PFSK-1 (cell line): ENCODE measurements at regions not wholly inside any gene's neighbourhood (a gene's known extent, or its start where the extent isn't known, plus 50 kb on each side); places are given as distances from the start of the nearest gene placed in this dataset.

Experiments used
- FOXP2 ChIP-seq: optimal IDR thresholded peaks from 2 replicates; pipeline ENCODE3; 2011; ENCODE audit warnings: borderline replicate concordance, control low read depth, inconsistent platforms; ENCODE audit not compliant: insufficient read depth; ENCODE audit errors: extremely low read length, extremely low read depth
- POLR2AphosphoS5 ChIP-seq: IDR thresholded peaks from 2 replicates; pipeline ENCODE4 v1.6.1; 2012; ENCODE audit warnings: low read depth, mild to moderate bottlenecking, control low read depth, low read length, moderate library complexity
- REST ChIP-seq, 2 experiments: IDR thresholded peaks; 2 replicates each; pipeline versions ENCODE4 v1.6.1 to v1.8.0; 2011 to 2012; ENCODE audit warnings: low read depth in 2 of 2, low read length in 2 of 2, control low read depth in 1 of 2, inconsistent platforms in 1 of 2, mild to moderate bottlenecking in 1 of 2, moderate library complexity in 1 of 2; ENCODE audit not compliant: insufficient read depth in 1 of 2
- SIN3A ChIP-seq: IDR thresholded peaks from 2 replicates; pipeline ENCODE4 v1.6.1; 2012; ENCODE audit warnings: mild to moderate bottlenecking, low read length, moderate library complexity, borderline replicate concordance; ENCODE audit not compliant: insufficient read depth
- TAF1 ChIP-seq: IDR thresholded peaks from 2 replicates; pipeline ENCODE4 v1.6.1; 2012; ENCODE audit warnings: low read length, control low read depth, borderline replicate concordance; ENCODE audit not compliant: insufficient read depth

- no peak for TF ChIP-seq REST (IDR thresholded peaks at IDR 0.05; ENCODE audit: insufficient read depth in 1 of 2, low read depth in 2 of 2, low read length in 2 of 2)
These were observed 325.3 kb downstream of the CXXC4 start for GRCh38 chr4:104169437-104169836.

GRCh38 chr4:104166749-104167148 lies 327.9 kb downstream of the CXXC4 start:
- no peak for TF ChIP-seq FOXP2
- no peak for TF ChIP-seq POLR2AphosphoS5
- TF ChIP-seq REST (IDR thresholded peaks at IDR 0.05; ENCODE audit: insufficient read depth in 1 of 2, low read depth in 2 of 2, low read length in 2 of 2): no peak
- TF ChIP-seq TAF1: no peak
- TF ChIP-seq SIN3A: no peak

GRCh38 chr4:104163820-104164219 lies 330.9 kb downstream of the CXXC4 start:
- no peak for TF ChIP-seq TAF1
- no peak for TF ChIP-seq POLR2AphosphoS5
- TF ChIP-seq SIN3A: no peak
- no peak for TF ChIP-seq REST (IDR thresholded peaks at IDR 0.05; ENCODE audit: insufficient read depth in 1 of 2, low read depth in 2 of 2, low read length in 2 of 2)
- TF ChIP-seq FOXP2: no peak

- TF ChIP-seq REST (IDR thresholded peaks at IDR 0.05; ENCODE audit: insufficient read depth in 1 of 2, low read depth in 2 of 2, low read length in 2 of 2) (no peak), TAF1 (no peak), POLR2AphosphoS5 (no peak)
These were observed 348.6 kb downstream of the CXXC4 start for GRCh38 chr4:104146048-104146447.

- TF ChIP-seq FOXP2: no peak
These were observed 356.6 kb downstream of the CXXC4 start for GRCh38 chr4:104138116-104138515.

- TF ChIP-seq REST (IDR thresholded peaks at IDR 0.05; ENCODE audit: insufficient read depth in 1 of 2, low read depth in 2 of 2, low read length in 2 of 2) (no peak), POLR2AphosphoS5 (no peak), FOXP2 (no peak), SIN3A (no peak), TAF1 (no peak)
These were observed 365.5 kb downstream of the CXXC4 start for GRCh38 chr4:104129243-104129642.
